ENCODE measurements at regions not wholly inside any gene's neighbourhood (a gene's known extent, or its start where the extent isn't known, plus 50 kb on each side); places are given as distances from the start of the nearest gene placed in this dataset.
"Not testable (repeated sequence)": the region's sequence is repeated elsewhere in the genome, so short reads cannot be mapped to it uniquely, and the experiment has no call there.

DNA sequence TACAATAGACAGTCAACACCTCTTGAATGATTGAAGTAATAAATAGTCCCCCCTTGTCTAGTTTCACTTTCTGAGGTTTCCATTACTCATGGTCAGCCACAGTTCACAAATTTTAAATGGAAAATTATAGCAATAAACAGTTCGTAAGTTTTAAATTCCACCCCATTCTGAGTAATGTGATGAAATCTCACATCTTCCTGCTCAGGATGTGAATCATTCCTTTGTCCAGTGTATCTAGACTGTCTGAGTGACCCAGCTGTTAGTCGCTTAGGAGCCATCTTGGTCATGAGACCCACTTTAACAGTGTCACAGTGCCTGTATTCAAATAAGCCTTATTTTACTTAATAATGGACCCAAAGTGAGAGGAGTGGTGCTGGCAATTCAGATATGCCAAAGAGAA lies 311.6 kb upstream of the PRR16 start:
- H3K9me3 Mint-ChIP-seq, result peaks cover 2% of the 10 kb centered on the region
- no peak overlapping the region for H3K4me3 Mint-ChIP-seq
- H3K27ac Mint-ChIP-seq, result peak overlapping the region in 1 of 2 donors; percentile 83
- ATAC-seq (peak in 1 of 2 donors; percentile 74), DNase-seq (ENCODE audit: low spot score) (no peak)
- H3K27me3 Mint-ChIP-seq, result no peaks in the 10 kb centered on the region
- H3K4me1 Mint-ChIP-seq (ENCODE audit: low read depth in 2 of 2), result peaks cover 0 to 3% of the 10 kb centered on the region in 2 donors
- H3K36me3 Mint-ChIP-seq, result no peaks in the 10 kb centered on the region

DNA sequence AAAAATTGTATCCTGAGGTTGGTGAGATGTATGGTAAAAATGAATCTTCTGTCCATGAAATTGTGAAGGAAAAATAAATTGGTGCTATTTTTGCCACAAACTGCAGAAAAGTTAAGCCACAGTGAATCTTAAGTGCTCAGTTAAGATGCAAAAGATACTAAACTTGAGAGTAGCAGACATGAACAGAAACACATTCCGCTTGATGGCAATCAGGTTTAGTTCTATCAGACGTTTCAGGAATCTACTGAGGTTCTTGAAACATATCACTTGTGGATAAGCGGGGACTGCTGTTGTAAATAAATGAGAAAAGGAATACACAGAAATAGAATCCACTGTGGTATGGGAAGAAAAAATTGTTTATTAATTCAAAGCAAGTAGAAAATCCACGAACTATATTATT lies 311.2 kb upstream of the PRR16 start:
- ATAC-seq (no peak), DNase-seq (ENCODE audit: low spot score) (no peak)
- no peaks in the 10 kb centered on the region for H3K36me3 Mint-ChIP-seq
- no peak overlapping the region for H3K4me3 Mint-ChIP-seq
- no peaks in the 10 kb centered on the region for H3K27me3 Mint-ChIP-seq
- peaks cover 2% of the 10 kb centered on the region for H3K9me3 Mint-ChIP-seq
- peak overlapping the region in 1 of 2 donors; percentile 83 for H3K27ac Mint-ChIP-seq
- peaks cover 0 to 3% of the 10 kb centered on the region in 2 donors for H3K4me1 Mint-ChIP-seq (ENCODE audit: low read depth in 2 of 2)

DNA sequence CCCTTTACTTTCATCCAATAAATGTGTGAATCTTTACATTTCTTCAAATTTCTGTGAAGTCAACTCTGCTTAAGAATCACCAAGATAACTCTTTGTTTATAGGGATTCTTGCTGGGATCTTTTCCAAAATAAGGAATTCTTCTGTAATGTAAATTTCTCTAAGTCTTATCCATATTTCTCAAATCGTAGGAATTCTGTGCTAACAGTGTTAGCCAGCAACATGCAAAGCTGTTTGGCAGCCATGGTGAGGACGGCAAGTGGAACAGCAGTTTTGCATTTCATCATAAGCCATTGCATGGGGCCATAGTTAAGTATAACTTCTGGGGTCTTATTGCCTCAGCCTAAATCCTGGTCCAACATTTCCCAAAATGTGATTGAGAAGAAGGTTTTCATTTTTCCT lies 310.5 kb upstream of the PRR16 start:
- H3K9me3 Mint-ChIP-seq, result peaks cover 2% of the 10 kb centered on the region
- H3K4me1 Mint-ChIP-seq (ENCODE audit: low read depth in 2 of 2), result peaks cover 0 to 3% of the 10 kb centered on the region in 2 donors
- no peaks in the 10 kb centered on the region for H3K36me3 Mint-ChIP-seq
- H3K27me3 Mint-ChIP-seq, result no peaks in the 10 kb centered on the region
- H3K27ac Mint-ChIP-seq, result no peak overlapping the region
- ATAC-seq, result no peak
- DNase-seq (ENCODE audit: low spot score), result no peak
- no peak overlapping the region for H3K4me3 Mint-ChIP-seq

DNA sequence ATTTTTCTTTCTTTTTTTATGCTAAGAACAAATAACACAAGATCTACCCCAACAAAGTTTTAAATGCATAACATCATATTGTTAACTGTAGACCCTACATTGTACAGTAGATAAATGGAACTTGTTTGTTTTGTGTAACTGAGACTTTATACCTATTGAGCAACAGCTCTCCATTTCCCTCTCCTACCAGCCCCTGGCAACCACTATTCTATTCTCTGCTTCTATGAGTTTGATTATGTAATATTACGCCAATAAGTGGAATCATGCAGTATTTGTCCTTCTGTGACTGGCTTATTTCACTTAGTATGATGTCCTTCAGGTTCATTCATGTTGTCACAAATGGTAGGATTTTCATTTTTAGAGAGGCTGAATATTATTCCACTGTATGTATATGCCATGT lies 308.2 kb upstream of the PRR16 start:
- Mint-ChIP-seq H3K27me3 (no peaks in the 10 kb centered on the region), H3K27ac (no peak overlapping the region), H3K4me3 (no peak overlapping the region), H3K36me3 (no peaks in the 10 kb centered on the region), H3K4me1 (ENCODE audit: low read depth in 2 of 2) (peaks cover 0 to 3% of the 10 kb centered on the region in 2 donors), H3K9me3 (peaks cover 2% of the 10 kb centered on the region)
- no peak for DNase-seq (ENCODE audit: low spot score)
- no peak for ATAC-seq

DNA sequence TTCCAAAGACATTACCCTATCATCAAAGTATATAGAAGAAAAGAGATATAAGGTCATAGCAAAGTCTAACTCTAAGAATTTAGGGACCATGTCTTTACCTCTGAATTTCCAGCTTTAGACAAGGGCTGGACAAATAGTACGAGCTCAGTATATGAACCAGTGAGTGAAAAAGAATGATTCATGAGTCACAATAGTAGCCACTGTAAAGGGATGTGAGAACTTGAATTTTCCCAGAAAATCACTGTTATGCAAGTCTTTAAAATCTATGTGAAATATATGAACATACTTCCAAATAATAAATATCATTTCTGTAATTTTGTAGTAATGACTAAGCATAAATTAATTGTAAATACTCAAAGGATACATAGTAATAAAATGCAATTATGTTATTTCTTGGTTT lies 305.9 kb upstream of the PRR16 start:
- Mint-ChIP-seq H3K27me3 (no peaks in the 10 kb centered on the region), H3K4me3 (no peak overlapping the region), H3K4me1 (ENCODE audit: low read depth in 2 of 2) (no peaks in the 10 kb centered on the region), H3K9me3 (no peaks in the 10 kb centered on the region), H3K27ac (no peak overlapping the region), H3K36me3 (no peaks in the 10 kb centered on the region)
- no peak for DNase-seq (ENCODE audit: low spot score)
- no peak for ATAC-seq

DNA sequence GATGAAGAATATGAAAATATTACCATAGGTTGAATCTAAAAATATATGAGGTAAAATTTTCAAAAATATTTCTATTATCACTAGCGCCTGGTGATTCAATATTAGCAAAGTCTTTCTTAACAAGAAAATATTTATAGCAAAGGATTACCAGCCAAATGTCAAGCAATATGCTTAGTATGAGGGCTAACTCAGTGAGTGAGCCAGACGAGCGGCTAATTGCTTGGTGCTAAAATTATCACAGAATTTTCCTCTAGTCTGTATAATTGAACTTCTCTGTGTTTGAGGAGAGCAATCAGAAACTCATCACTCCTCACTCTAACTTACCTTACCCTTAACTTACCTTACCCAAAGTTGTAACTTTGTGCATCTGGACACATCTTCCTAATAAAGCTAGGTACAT lies 304.9 kb upstream of the PRR16 start:
- Mint-ChIP-seq H3K9me3 (no peaks in the 10 kb centered on the region), H3K36me3 (no peaks in the 10 kb centered on the region), H3K27me3 (no peaks in the 10 kb centered on the region), H3K4me3 (no peak overlapping the region), H3K4me1 (ENCODE audit: low read depth in 2 of 2) (no peaks in the 10 kb centered on the region), H3K27ac (no peak overlapping the region)
- no peak for ATAC-seq
- DNase-seq (ENCODE audit: low spot score), result no peak

DNA sequence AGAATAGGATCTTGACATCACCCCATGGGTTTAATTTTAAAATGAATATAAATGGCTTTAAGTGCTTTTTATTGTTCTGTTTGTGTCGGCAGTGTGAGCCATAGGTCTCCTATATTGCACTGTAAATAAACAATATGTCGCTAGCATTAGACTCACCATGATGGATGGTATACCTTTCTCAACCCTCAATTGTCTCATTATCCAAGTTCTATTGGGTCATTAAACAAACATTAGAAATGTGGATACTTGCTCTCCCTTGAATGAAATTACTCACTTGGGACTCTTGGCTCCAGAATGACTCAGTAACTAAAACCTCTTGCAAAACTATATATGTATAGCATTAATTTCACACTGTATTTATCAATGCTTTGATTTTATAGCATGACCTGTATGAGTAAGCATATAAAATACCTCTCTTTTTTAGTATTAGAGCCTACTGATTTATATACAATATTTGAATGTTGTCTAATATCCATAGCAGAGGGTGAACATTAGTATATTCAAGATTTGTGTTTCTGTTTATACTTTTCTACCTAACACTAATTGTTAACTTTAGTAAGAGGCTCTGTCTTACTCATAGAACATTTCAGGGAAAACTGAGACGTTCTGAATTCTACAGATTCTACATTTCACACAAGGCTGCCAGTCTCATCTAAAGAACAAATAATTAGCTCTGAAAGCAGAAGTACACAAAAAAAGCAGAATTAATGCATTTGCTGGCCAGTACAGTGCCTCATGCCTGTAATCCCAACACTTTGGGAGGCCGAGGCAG lies 303.8 kb upstream of the PRR16 start:
- Mint-ChIP-seq H3K36me3 (no peaks in the 10 kb centered on the region), H3K4me3 (no peak overlapping the region), H3K27me3 (no peaks in the 10 kb centered on the region), H3K27ac (no peak overlapping the region), H3K4me1 (ENCODE audit: low read depth in 2 of 2) (no peaks in the 10 kb centered on the region), H3K9me3 (no peaks in the 10 kb centered on the region)
- DNase-seq (ENCODE audit: low spot score) (no peak), ATAC-seq (no peak)

DNA sequence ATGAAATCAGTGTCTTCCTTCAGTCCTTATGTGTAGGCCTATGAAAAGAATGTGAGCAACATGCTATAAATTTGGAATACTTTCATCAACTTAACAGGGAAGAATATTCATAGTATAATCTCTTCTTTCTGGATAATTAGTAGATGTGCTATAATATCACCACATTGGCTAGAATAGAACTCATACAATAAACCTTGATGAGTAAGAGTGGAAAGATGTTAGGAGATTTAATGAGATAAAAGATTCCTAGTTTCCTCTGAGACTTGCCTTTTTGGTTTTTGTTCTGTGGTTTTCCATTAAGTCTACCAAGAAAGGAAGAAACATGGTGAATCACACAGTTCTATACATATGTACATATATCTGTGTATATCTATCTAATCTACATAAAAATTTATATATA lies 301.8 kb upstream of the PRR16 start:
- Mint-ChIP-seq H3K4me3 (no peak overlapping the region), H3K36me3 (no peaks in the 10 kb centered on the region), H3K27me3 (no peaks in the 10 kb centered on the region), H3K4me1 (ENCODE audit: low read depth in 2 of 2) (no peaks in the 10 kb centered on the region), H3K27ac (no peak overlapping the region), H3K9me3 (no peaks in the 10 kb centered on the region)
- no peak for ATAC-seq
- no peak for DNase-seq (ENCODE audit: low spot score)

DNA sequence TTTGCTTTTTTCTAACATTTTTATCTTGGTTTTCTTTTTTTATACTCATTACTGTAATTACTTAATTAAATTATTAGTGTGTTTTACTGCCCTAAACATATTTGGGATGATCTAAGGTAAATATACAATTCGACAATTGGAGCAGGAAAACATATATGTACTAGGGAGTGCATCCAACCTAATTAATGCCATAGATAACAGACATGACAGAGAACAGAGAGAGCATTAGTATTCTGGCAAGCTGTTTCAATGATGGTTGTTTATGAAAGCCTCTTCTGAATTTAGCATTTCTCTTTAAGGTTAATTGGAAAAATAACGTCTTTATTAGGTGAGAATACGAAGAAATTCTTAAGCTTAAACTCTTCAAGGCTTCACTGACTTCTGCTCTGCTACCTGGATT lies 300.1 kb upstream of the PRR16 start:
- ATAC-seq (no peak), DNase-seq (ENCODE audit: low spot score) (no peak)

DNA sequence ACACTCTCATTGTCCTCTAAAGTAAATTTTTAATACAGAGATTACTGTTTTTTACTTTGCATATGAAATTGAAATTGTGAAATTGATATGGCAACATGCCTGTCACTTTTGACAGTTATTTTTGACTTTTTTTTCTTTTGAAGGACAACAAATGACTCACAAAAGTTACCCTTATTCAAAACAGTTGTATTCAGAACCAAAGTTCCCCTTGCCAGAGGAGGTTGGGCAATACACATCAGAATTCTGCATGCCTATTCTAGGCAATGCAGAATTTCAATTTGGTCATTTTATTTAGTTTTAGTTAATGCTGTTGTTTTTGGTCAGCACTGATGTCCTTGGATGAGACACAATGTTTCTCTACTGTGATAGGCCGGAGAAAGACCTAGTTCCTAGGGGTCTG lies 299.1 kb upstream of the PRR16 start:
- Mint-ChIP-seq H3K4me1 (ENCODE audit: low read depth in 2 of 2) (no peaks in the 10 kb centered on the region), H3K9me3 (peaks cover 3% of the 10 kb centered on the region), H3K36me3 (no peaks in the 10 kb centered on the region), H3K27ac (no peak overlapping the region), H3K27me3 (no peaks in the 10 kb centered on the region), H3K4me3 (no peak overlapping the region)
- ATAC-seq (peak in 1 of 2 donors; percentile 70), DNase-seq (ENCODE audit: low spot score) (no peak)

More for the DNA sequence above, 300.1 kb upstream of the PRR16 start:
- Mint-ChIP-seq H3K27ac (no peak overlapping the region), H3K27me3 (no peaks in the 10 kb centered on the region), H3K4me3 (no peak overlapping the region), H3K4me1 (ENCODE audit: low read depth in 2 of 2) (no peaks in the 10 kb centered on the region), H3K9me3 (peaks cover 3% of the 10 kb centered on the region), H3K36me3 (no peaks in the 10 kb centered on the region)

DNA sequence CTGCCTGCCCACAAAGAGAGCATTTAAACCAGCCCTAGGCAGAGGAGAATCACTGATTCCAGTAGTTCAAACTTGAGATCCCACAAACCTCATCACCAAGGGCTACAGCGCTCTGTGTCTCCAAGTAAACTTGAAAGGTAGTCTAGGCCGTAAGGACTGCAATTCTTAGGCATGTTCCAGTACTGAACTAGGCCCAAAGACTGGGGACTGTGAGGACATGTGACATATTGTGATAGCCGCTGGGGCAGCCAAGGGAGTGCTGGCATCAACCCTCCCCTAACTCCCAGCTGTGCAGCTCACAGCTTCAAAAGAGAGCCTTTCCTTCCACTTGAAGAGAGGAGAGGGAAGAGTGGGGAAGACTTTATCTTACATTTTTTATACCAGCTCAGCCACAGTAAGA lies 291.0 kb upstream of the PRR16 start:
- Mint-ChIP-seq H3K9me3 (peaks cover 7% of the 10 kb centered on the region), H3K36me3 (no peaks in the 10 kb centered on the region), H3K27me3 (no peaks in the 10 kb centered on the region), H3K4me3 (no peak overlapping the region), H3K27ac (no peak overlapping the region), H3K4me1 (ENCODE audit: low read depth in 2 of 2) (no peaks in the 10 kb centered on the region)
- no peak for ATAC-seq
- DNase-seq (ENCODE audit: low spot score), result no peak

DNA sequence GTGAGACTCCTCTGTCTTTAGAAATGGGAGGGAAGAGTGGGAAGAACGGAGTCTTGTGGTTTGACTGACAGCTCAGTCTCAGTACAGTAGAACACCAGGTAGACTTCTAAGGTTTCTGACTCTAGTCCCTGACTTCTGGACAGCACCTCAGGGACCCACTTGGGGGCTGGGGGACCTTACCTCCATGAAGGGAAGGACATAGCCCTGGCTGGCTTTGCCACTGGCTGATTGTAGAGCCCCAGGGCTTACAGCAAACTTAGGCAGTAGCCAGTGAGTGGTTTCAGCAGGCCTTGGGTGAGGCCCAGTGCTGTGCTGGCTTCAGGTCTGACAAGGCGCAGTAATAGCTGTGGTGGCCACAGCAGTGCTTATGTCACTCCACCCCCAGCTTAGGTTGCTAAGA lies 290.0 kb upstream of the PRR16 start:
- H3K27me3 Mint-ChIP-seq, result no peaks in the 10 kb centered on the region
- H3K4me3 Mint-ChIP-seq, result no peak overlapping the region
- ATAC-seq, result peak in 1 of 2 donors; percentile 6

DNA sequence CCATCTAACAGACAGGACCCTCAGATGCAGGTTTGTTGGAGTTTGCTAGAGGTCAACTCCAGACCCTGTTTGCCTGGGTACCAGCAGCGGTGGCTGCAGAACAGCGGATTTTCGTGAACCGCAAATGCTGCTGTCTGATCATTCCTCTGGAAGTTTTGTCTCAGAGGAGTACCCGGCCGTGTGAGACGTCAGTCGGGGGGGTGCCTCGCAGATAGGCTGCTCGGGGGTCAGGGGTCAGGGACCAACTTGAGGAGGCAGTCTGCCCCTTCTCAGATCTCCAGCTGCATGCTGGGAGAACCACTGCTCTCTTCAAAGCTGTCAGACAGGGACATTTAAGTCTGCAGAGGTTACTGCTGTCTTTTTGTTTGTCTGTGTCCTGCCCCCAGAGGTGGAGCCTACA lies 282.9 kb upstream of the PRR16 start:
- H3K4me3 Mint-ChIP-seq; DNase-seq (ENCODE audit: low spot score); H3K27ac Mint-ChIP-seq; H3K27me3 Mint-ChIP-seq; ATAC-seq; H3K4me1 Mint-ChIP-seq (ENCODE audit: low read depth in 2 of 2); H3K36me3 Mint-ChIP-seq: not testable (repeated sequence)
- H3K9me3 Mint-ChIP-seq, result peaks cover 17% of the 10 kb centered on the region

More for the DNA sequence above, 290.0 kb upstream of the PRR16 start:
- H3K9me3 Mint-ChIP-seq, result peaks cover 4% of the 10 kb centered on the region
- H3K27ac Mint-ChIP-seq, result no peak overlapping the region
- no peaks in the 10 kb centered on the region for H3K36me3 Mint-ChIP-seq
- H3K4me1 Mint-ChIP-seq (ENCODE audit: low read depth in 2 of 2), result no peaks in the 10 kb centered on the region
- no peak for DNase-seq (ENCODE audit: low spot score)

DNA sequence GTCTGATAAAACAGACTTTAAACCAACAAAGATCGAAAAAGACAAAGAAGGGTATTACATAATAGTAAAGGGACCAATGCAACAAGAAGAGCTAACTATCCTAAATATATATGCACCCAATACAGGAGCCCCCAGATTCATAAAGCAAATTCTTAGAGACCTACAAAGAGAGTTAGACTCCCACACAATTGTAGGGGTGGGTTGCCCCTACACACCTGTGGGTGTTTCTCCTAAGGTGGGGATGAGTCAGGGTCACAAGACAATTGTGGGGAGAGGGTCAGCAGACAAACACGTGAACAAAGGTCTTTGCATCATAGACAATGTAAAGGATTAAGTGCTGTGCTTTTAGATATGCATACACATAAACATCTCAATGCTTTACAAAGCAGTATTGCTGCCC lies 269.4 kb upstream of the PRR16 start:
- H3K36me3 Mint-ChIP-seq; H3K27ac Mint-ChIP-seq; ATAC-seq; H3K27me3 Mint-ChIP-seq; H3K9me3 Mint-ChIP-seq; H3K4me1 Mint-ChIP-seq (ENCODE audit: low read depth in 2 of 2); DNase-seq (ENCODE audit: low spot score); H3K4me3 Mint-ChIP-seq: not testable (repeated sequence)

DNA sequence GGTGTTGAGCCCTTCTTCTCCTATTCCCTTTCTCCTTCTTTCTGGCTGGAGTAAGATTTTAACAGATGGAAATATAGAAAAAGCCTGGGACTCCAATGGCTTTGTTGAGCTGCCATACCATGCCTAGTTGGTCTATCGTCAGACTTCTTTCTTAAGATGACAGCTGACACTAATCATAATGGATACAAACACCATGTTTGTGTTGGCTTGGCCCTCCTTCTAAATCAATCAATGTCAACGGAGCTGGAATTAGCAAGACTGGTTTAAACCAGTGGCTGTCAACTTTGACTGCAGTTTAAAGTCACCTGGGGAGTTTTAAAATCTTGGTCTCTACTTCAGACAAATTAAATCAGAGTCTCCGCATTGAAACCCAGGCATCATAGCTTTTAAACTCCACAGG lies 264.5 kb upstream of the PRR16 start:
- H3K9me3 Mint-ChIP-seq, result peaks cover 5% of the 10 kb centered on the region
- ATAC-seq (no peak), DNase-seq (ENCODE audit: low spot score) (no peak)
- H3K27me3 Mint-ChIP-seq, result no peaks in the 10 kb centered on the region
- H3K4me3 Mint-ChIP-seq, result no peak overlapping the region
- H3K27ac Mint-ChIP-seq, result no peak overlapping the region
- no peaks in the 10 kb centered on the region for H3K36me3 Mint-ChIP-seq
- H3K4me1 Mint-ChIP-seq (ENCODE audit: low read depth in 2 of 2), result peaks cover 0 to 3% of the 10 kb centered on the region in 2 donors

Data from natural killer cell treated with Interleukin-12 subunit alpha and Interleukin-12 subunit beta and Interleukin-15 and Interleukin-18, amount 100 ng/mL, for 72 hours (primary cell).